ENCODE measurements at regions not wholly inside any gene's neighbourhood (a gene's known extent, or its start where the extent isn't known, plus 50 kb on each side); places are given as distances from the start of the nearest gene placed in this dataset.

- DNase-seq (ENCODE audit: low spot score, unreplicated experiment) = no peak
- TF ChIP-seq CTCF (IDR thresholded peaks at IDR 0.05; ENCODE audit: unreplicated experiment) = no peak
- Mint-ChIP-seq H3K36me3 (ENCODE audit: insufficient read depth) (no peaks in the 10 kb centered on the region), H3K4me1 (ENCODE audit: low read depth) (no peaks in the 10 kb centered on the region), H3K27me3 (no peaks in the 10 kb centered on the region), H3K4me3 (ENCODE audit: low read depth) (no peak overlapping the region), H3K9me3 (ENCODE audit: low read depth) (no peaks in the 10 kb centered on the region), H3K27ac (no peak overlapping the region)
These were observed 73.4 kb upstream of the TAF11L2 start for GRCh38 chr5:17424674-17425073.

- H3K9me3 Mint-ChIP-seq (ENCODE audit: low read depth) = no peaks in the 10 kb centered on the region
- H3K4me3 Mint-ChIP-seq (ENCODE audit: low read depth) = no peak overlapping the region
- no peak for DNase-seq (ENCODE audit: low spot score, unreplicated experiment)
- no peaks in the 10 kb centered on the region for H3K4me1 Mint-ChIP-seq (ENCODE audit: low read depth)
- H3K27ac Mint-ChIP-seq = no peak overlapping the region
- H3K36me3 Mint-ChIP-seq (ENCODE audit: insufficient read depth) = no peaks in the 10 kb centered on the region
- no peak for TF ChIP-seq CTCF (IDR thresholded peaks at IDR 0.05; ENCODE audit: unreplicated experiment)
- no peaks in the 10 kb centered on the region for H3K27me3 Mint-ChIP-seq
These were observed 72.5 kb upstream of the TAF11L2 start for GRCh38 chr5:17425385-17426070.

GRCh38 chr5:17426104-17426749, 71.8 kb upstream of the TAF11L2 start:
- Mint-ChIP-seq H3K27ac (no peak overlapping the region), H3K9me3 (ENCODE audit: low read depth) (no peaks in the 10 kb centered on the region), H3K4me1 (ENCODE audit: low read depth) (no peaks in the 10 kb centered on the region), H3K4me3 (ENCODE audit: low read depth) (no peak overlapping the region), H3K36me3 (ENCODE audit: insufficient read depth) (no peaks in the 10 kb centered on the region), H3K27me3 (no peaks in the 10 kb centered on the region)
- no peak for TF ChIP-seq CTCF (IDR thresholded peaks at IDR 0.05; ENCODE audit: unreplicated experiment)
- DNase-seq (ENCODE audit: low spot score, unreplicated experiment) = no peak

- H3K36me3 Mint-ChIP-seq (ENCODE audit: insufficient read depth) = no peaks in the 10 kb centered on the region
- no peak for TF ChIP-seq CTCF (IDR thresholded peaks at IDR 0.05; ENCODE audit: unreplicated experiment)
- H3K9me3 Mint-ChIP-seq (ENCODE audit: low read depth) = no peaks in the 10 kb centered on the region
- DNase-seq (ENCODE audit: low spot score, unreplicated experiment) = no peak
- no peaks in the 10 kb centered on the region for H3K4me1 Mint-ChIP-seq (ENCODE audit: low read depth)
- no peak overlapping the region for H3K4me3 Mint-ChIP-seq (ENCODE audit: low read depth)
- H3K27me3 Mint-ChIP-seq = no peaks in the 10 kb centered on the region
- no peak overlapping the region for H3K27ac Mint-ChIP-seq
These were observed 69.7 kb upstream of the TAF11L2 start for GRCh38 chr5:17428176-17428800.

GRCh38 chr5:17429353-17429752, 68.7 kb upstream of the TAF11L2 start:
- H3K36me3 Mint-ChIP-seq (ENCODE audit: insufficient read depth) = no peaks in the 10 kb centered on the region
- no peak overlapping the region for H3K4me3 Mint-ChIP-seq (ENCODE audit: low read depth)
- no peaks in the 10 kb centered on the region for H3K27me3 Mint-ChIP-seq
- no peak overlapping the region for H3K27ac Mint-ChIP-seq
- no peaks in the 10 kb centered on the region for H3K4me1 Mint-ChIP-seq (ENCODE audit: low read depth)
- DNase-seq (ENCODE audit: low spot score, unreplicated experiment) = no peak
- TF ChIP-seq CTCF (IDR thresholded peaks at IDR 0.05; ENCODE audit: unreplicated experiment) = no peak
- H3K9me3 Mint-ChIP-seq (ENCODE audit: low read depth) = no peaks in the 10 kb centered on the region
